WTC11 (cell line): ENCODE measurements at regions not wholly inside any gene's neighbourhood (a gene's known extent, or its start where the extent isn't known, plus 50 kb on each side); places are given as distances from the start of the nearest gene placed in this dataset.

Source experiments
- ATAC-seq: fragments of 200-7000 bp; cut with Tn5 transposase; 2 replicates; pipeline ENCODE4 v1.10.0; 2021; ENCODE audit warnings: mild to moderate bottlenecking, moderate library complexity
- CTCF ChIA-PET: fragments of 300-600 bp; sonication (Branson Sonifier 250); formaldehyde crosslinking; loops from one replicate; lab custom pipeline; 2021; ENCODE audit warnings: antibody characterized with exemption; lab: Charles Lee
- POLR2A ChIA-PET: fragments of 350-600 bp; sonication (Branson Sonifier 250); formaldehyde crosslinking; loops from one replicate; lab custom pipeline; 2021; ENCODE audit warnings: antibody characterized with exemption; lab: Charles Lee
- DNase-seq: peaks from one replicate; pipeline ENCODE4 v3.0.0; 2021; ENCODE audit warnings: low spot score
- H3K27ac Mint-ChIP-seq: 2 replicates; pipeline ENCODE4 v1.8.0; 2021; ENCODE audit warnings: mixed read lengths
- H3K27me3 Mint-ChIP-seq: 2 replicates; pipeline ENCODE4 v1.8.0; 2021; ENCODE audit warnings: low read depth, mild to moderate bottlenecking, moderate library complexity, mixed read lengths
- H3K36me3 Mint-ChIP-seq: 2 replicates; pipeline ENCODE4 v1.8.0; 2021; ENCODE audit warnings: mixed read lengths
- H3K4me1 Mint-ChIP-seq: 2 replicates; pipeline ENCODE4 v1.8.0; 2022; ENCODE audit warnings: mixed read lengths
- H3K4me3 Mint-ChIP-seq: 2 replicates; pipeline ENCODE4 v1.8.0; 2021; ENCODE audit warnings: mild to moderate bottlenecking, moderate library complexity, mixed read lengths
- H3K9me3 Mint-ChIP-seq: 2 replicates; pipeline ENCODE4 v1.8.0; 2021; ENCODE audit warnings: mixed read lengths
- ATF1 ChIP-seq: sonication (generic); formaldehyde crosslinking; IDR thresholded peaks from 2 replicates; pipeline ENCODE4 v1.8.1; 2023; ENCODE audit warnings: mild to moderate bottlenecking, moderate library complexity, missing genetic modification reagents
- ATF2 ChIP-seq: sonication (generic); formaldehyde crosslinking; IDR thresholded peaks from 2 replicates; pipeline ENCODE4 v1.8.1; 2022; ENCODE audit warnings: low read depth, missing genetic modification reagents, borderline replicate concordance
- EMX1 ChIP-seq: fragments of 250-450 bp; sonication (Bioruptor Pico); IDR thresholded peaks from 2 replicates; pipeline ENCODE4 v1.8.0; 2021; ENCODE audit warnings: mild to moderate bottlenecking
- ESRRA ChIP-seq: sonication (generic); formaldehyde crosslinking; IDR thresholded peaks from 2 replicates; pipeline ENCODE4 v1.8.1; 2022; ENCODE audit warnings: mild to moderate bottlenecking, missing genetic modification reagents, borderline replicate concordance
- FOXJ3 ChIP-seq: sonication (generic); formaldehyde crosslinking; IDR thresholded peaks from 2 replicates; pipeline ENCODE4 v1.9.0; 2021; ENCODE audit warnings: missing genetic modification reagents, mild to moderate bottlenecking, borderline replicate concordance
- JAZF1 ChIP-seq: fragments of 250-450 bp; sonication (Bioruptor Pico); IDR thresholded peaks from 2 replicates; pipeline ENCODE4 v1.9.0; 2021; ENCODE audit warnings: moderate library complexity, mild to moderate bottlenecking, inconsistent platforms
- KAT7 ChIP-seq: sonication (generic); formaldehyde crosslinking; IDR thresholded peaks from 2 replicates; pipeline ENCODE4 v1.8.1; 2023; ENCODE audit warnings: missing genetic modification reagents, mild to moderate bottlenecking, borderline replicate concordance
- MAX ChIP-seq: sonication (generic); formaldehyde crosslinking; IDR thresholded peaks from 2 replicates; pipeline ENCODE4 v1.8.0; 2022; ENCODE audit warnings: mild to moderate bottlenecking, missing genetic modification reagents
- MLX ChIP-seq: sonication (generic); formaldehyde crosslinking; IDR thresholded peaks from 2 replicates; pipeline ENCODE4 v1.8.1; 2023; ENCODE audit warnings: mild to moderate bottlenecking, missing genetic modification reagents, moderate library complexity
- NFE2L1 ChIP-seq: sonication (generic); formaldehyde crosslinking; IDR thresholded peaks from 2 replicates; pipeline ENCODE4 v1.8.1; 2023; ENCODE audit warnings: missing genetic modification reagents
- OVOL2 ChIP-seq: fragments of 250-450 bp; sonication (Bioruptor Pico); IDR thresholded peaks from 2 replicates; pipeline ENCODE4 v1.9.0; 2021; ENCODE audit warnings: mild to moderate bottlenecking, borderline replicate concordance
- PREB ChIP-seq: sonication (generic); formaldehyde crosslinking; IDR thresholded peaks from 2 replicates; pipeline ENCODE4 v1.8.1; 2022; ENCODE audit warnings: mild to moderate bottlenecking, missing genetic modification reagents, moderate library complexity, borderline replicate concordance
- PRRX2 ChIP-seq: fragments of 250-450 bp; sonication (Bioruptor Pico); IDR thresholded peaks from 2 replicates; pipeline ENCODE4 v1.8.0; 2021; ENCODE audit warnings: mild to moderate bottlenecking
- RORB ChIP-seq: fragments of 250-450 bp; sonication (Bioruptor Pico); IDR thresholded peaks from 2 replicates; pipeline ENCODE4 v1.9.0; 2021; ENCODE audit warnings: mild to moderate bottlenecking
- SOX15 ChIP-seq: fragments of 250-450 bp; sonication (Bioruptor Pico); IDR thresholded peaks from 2 replicates; pipeline ENCODE4 v1.9.0; 2021; ENCODE audit warnings: mild to moderate bottlenecking
- ZNF138 ChIP-seq: sonication (generic); formaldehyde crosslinking; conservative IDR thresholded peaks from 2 replicates; pipeline ENCODE4 v1.8.1; 2022; ENCODE audit warnings: mild to moderate bottlenecking, moderate library complexity, missing genetic modification reagents
- ZNF416 ChIP-seq: fragments of 250-450 bp; sonication (Bioruptor Pico); IDR thresholded peaks from 2 replicates; pipeline ENCODE4 v1.9.0; 2021; ENCODE audit warnings: mild to moderate bottlenecking, inconsistent platforms
- TF ChIP-seq, protein P1 (sequence below): sonication (generic); formaldehyde crosslinking; conservative IDR thresholded peaks from 2 replicates; pipeline ENCODE4 v1.8.1; 2022; ENCODE audit warnings: mild to moderate bottlenecking, missing genetic modification reagents
- TF ChIP-seq, protein P2 (sequence below): sonication (generic); formaldehyde crosslinking; conservative IDR thresholded peaks from 2 replicates; pipeline ENCODE4 v1.8.1; 2023; ENCODE audit warnings: mild to moderate bottlenecking, low read depth, missing genetic modification reagents, moderate library complexity

- ChIA-PET CTCF (no interaction called here), POLR2A (no interaction called here)
- Mint-ChIP-seq H3K9me3 (peaks cover 49% of the 10 kb centered on the region), H3K27ac (no peak overlapping the region), H3K36me3 (peaks cover 15% of the 10 kb centered on the region), H3K4me3 (no peak overlapping the region), H3K27me3 (no peaks in the 10 kb centered on the region), H3K4me1 (no peaks in the 10 kb centered on the region)
- DNase-seq (no peak), ATAC-seq (no peak)
- TF ChIP-seq OVOL2 (CRISPR knock-in tag) = no peak
- no peak for TF ChIP-seq ZNF416
- TF ChIP-seq MLX (CRISPR knock-in tag) = no peak
- TF ChIP-seq KAT7 (CRISPR knock-in tag) = no peak
- TF ChIP-seq EMX1 = no peak
- TF ChIP-seq SOX15 (CRISPR knock-in tag) = no peak
- no peak for TF ChIP-seq PREB (CRISPR knock-in tag)
- no peak for TF ChIP-seq ATF1 (CRISPR knock-in tag)
- TF ChIP-seq ESRRA = no peak
These were observed 129.2 kb upstream of the SUCLG2 start for GRCh38 chr3:67783281-67784250.

DNA sequence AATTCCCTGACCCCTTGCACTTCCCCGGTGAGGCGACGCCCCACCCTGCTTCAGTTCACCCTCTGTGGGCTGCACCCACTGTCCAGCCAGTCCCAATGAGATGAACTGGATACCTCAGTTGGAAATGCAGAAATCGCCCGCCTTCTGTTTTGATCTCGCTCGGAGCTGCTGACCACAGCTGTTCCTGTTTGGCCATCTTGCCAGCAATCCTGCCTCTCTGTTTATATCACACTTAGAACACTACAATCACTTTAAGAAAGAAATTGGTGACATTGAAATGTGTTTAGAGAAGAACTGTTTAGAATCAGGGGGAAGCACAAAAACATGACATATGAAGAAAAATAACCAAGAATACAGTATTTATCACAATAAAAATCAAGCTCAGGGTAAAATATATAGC lies 127.5 kb upstream of the SUCLG2 start:
- CTCF ChIA-PET = interaction anchor here (0.7 kb wide), 1 partner anchor 748 kb away, joined by 4 read pairs; no protein-coding TSS in a partner anchor

GRCh38 chr3:67781218-67781617 lies 126.8 kb upstream of the SUCLG2 start:
- Mint-ChIP-seq H3K4me1 (no peaks in the 10 kb centered on the region), H3K27ac (no peak overlapping the region), H3K9me3 (peaks cover 58% of the 10 kb centered on the region), H3K36me3 (peaks cover 27% of the 10 kb centered on the region), H3K4me3 (no peak overlapping the region), H3K27me3 (no peaks in the 10 kb centered on the region; the same call in 1 of the 2 replicates)
- ChIA-PET CTCF (no interaction called here), POLR2A (no interaction called here)
- ATAC-seq (no peak), DNase-seq (no peak)
- TF ChIP-seq ATF2 (CRISPR knock-in tag) (no peak), EMX1 (no peak), FOXJ3 (CRISPR knock-in tag) (no peak), MAX (CRISPR knock-in tag) (no peak), OVOL2 (CRISPR knock-in tag) (no peak), JAZF1 (CRISPR knock-in tag) (no peak), RORB (CRISPR knock-in tag) (no peak), ZNF138 (CRISPR knock-in tag) (no peak), PREB (CRISPR knock-in tag) (no peak)
- TF ChIP-seq, protein P1, sequence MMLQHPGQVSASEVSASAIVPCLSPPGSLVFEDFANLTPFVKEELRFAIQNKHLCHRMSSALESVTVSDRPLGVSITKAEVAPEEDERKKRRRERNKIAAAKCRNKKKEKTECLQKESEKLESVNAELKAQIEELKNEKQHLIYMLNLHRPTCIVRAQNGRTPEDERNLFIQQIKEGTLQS (CRISPR knock-in tag) = no peak

More for the DNA sequence above, 127.5 kb upstream of the SUCLG2 start:
- Mint-ChIP-seq H3K4me1 (no peaks in the 10 kb centered on the region), H3K27me3 (no peaks in the 10 kb centered on the region), H3K9me3 (peaks cover 53% of the 10 kb centered on the region), H3K4me3 (no peak overlapping the region), H3K36me3 (peaks cover 22% of the 10 kb centered on the region), H3K27ac (no peak overlapping the region)
- DNase-seq (no peak), ATAC-seq (no peak)
- POLR2A ChIA-PET = no interaction called here
- TF ChIP-seq NFE2L1 (CRISPR knock-in tag) (no peak), PRRX2 (CRISPR knock-in tag) (no peak)
- TF ChIP-seq, protein P2, sequence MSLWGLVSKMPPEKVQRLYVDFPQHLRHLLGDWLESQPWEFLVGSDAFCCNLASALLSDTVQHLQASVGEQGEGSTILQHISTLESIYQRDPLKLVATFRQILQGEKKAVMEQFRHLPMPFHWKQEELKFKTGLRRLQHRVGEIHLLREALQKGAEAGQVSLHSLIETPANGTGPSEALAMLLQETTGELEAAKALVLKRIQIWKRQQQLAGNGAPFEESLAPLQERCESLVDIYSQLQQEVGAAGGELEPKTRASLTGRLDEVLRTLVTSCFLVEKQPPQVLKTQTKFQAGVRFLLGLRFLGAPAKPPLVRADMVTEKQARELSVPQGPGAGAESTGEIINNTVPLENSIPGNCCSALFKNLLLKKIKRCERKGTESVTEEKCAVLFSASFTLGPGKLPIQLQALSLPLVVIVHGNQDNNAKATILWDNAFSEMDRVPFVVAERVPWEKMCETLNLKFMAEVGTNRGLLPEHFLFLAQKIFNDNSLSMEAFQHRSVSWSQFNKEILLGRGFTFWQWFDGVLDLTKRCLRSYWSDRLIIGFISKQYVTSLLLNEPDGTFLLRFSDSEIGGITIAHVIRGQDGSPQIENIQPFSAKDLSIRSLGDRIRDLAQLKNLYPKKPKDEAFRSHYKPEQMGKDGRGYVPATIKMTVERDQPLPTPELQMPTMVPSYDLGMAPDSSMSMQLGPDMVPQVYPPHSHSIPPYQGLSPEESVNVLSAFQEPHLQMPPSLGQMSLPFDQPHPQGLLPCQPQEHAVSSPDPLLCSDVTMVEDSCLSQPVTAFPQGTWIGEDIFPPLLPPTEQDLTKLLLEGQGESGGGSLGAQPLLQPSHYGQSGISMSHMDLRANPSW (CRISPR knock-in tag) = no peak
